Heart right ventricle (tissue), 16 donors: ENCODE measurements at regions not wholly inside any gene's neighbourhood (a gene's known extent, or its start where the extent isn't known, plus 50 kb on each side); places are given as distances from the start of the nearest gene placed in this dataset.
"Not testable (repeated sequence)": the region's sequence is repeated elsewhere in the genome, so short reads cannot be mapped to it uniquely, and the experiment has no call there.

Source experiments
- ATAC-seq, 8 donors: fragments of 200-7000 bp; cut with Tn5 transposase; one replicate each; pipeline ENCODE4 v1.9.1; 2020; ENCODE audit warnings: mild to moderate bottlenecking in 8 of 8, moderate library complexity in 8 of 8, moderate number of reproducible peaks in 1 of 8
- DNase-seq, 2 donors: peaks; one replicate each; pipeline ENCODE4 v3.0.0-alpha.2; 2020
- H3K27ac ChIP-seq, 10 donors: fragments of 200-600 bp; sonication (generic) in 2 of 10; one replicate each; pipeline versions ENCODE4 v1.5.0 to v1.8.0; 2020 to 2022; ENCODE audit warnings: mild to moderate bottlenecking in 3 of 10
- H3K27me3 ChIP-seq, 7 donors: fragments of 200-600 bp; one replicate each; pipeline ENCODE4 v1.8.0; 2021 to 2022; ENCODE audit warnings: mild to moderate bottlenecking in 2 of 7
- H3K36me3 ChIP-seq, 9 donors: fragments of 200-600 bp; sonication (generic) in 1 of 9; one replicate each; pipeline versions ENCODE4 v1.5.0 to v1.8.0; 2020 to 2022; ENCODE audit warnings: mild to moderate bottlenecking in 2 of 9
- H3K4me1 ChIP-seq, 9 donors: fragments of 200-600 bp; sonication (generic) in 1 of 9; one replicate each; pipeline versions ENCODE4 v1.5.0 to v1.8.0; 2020 to 2022; ENCODE audit warnings: mild to moderate bottlenecking in 4 of 9
- H3K4me3 ChIP-seq, 10 donors: fragments of 200-600 bp; sonication (generic) in 2 of 10; one replicate each; pipeline versions ENCODE4 v1.5.0 to v1.8.0; 2020 to 2022; ENCODE audit warnings: mild to moderate bottlenecking in 7 of 10, moderate library complexity in 2 of 10
- H3K9me3 ChIP-seq, 11 donors: fragments of 200-600 bp in 10 of 11; sonication (generic) in 2 of 11; one replicate each; pipeline versions ENCODE4 v1.5.0 to v1.8.0; 2013 to 2022; ENCODE audit warnings: mild to moderate bottlenecking in 2 of 11, control low read depth in 1 of 11, moderate library complexity in 1 of 11
- WGBS, 2 donors: extraction: QIAGEN DNeasy Blood & Tissue Kit; methylation state at CpG; one replicate each; pipeline ENCODE4 v1.1.7; 2013; ENCODE audit warnings: inconsistent platforms in 1 of 2; 5-methylcytosine and 5-hydroxymethylcytosine counted together
- intact Hi-C, 10 donors: fragments of 100-400 bp; cut with DNase I; formaldehyde crosslinking; loops; one replicate each; pipeline versions ENCODE4 v1.11.1 to v1.14.2; 2022
- TF ChIP-seq, protein P1 (sequence below), 9 donors: fragments of 200-600 bp; sonication (generic) in 2 of 9; IDR thresholded peaks; one replicate each; pipeline versions ENCODE4 v1.5.0 to v1.8.0; 2021 to 2022; ENCODE audit warnings: antibody characterized with exemption in 9 of 9, mild to moderate bottlenecking in 5 of 9, moderate library complexity in 1 of 9
- donor health status: Arrhythmogenic right ventricular cardiomyopathy.
- donor health status: ischemic (EF 13 %, LVEDD 7.1; RV severe dilation, severe dysfunction).
- donor health status: healthy with polysubstance abuse.
- donor health status: DM: no; HTN: yes; CAD: no.
- donor health status: DM: no; HTN: no; CAD: no.
- donor health status: ischemic (EF 25% LVEDD 6.9; RV normal size, moderate dysfunction).
- donor health status: ischemic (EF 25% LVEDD 5.7; RV mildly dilated, moderate dysfunction).
- donor health status: healthy.
- donor health status: DM: yes; HTN: yes; CAD: no.
- donor health status: Ischemic cardiomyopathy.
- donor health status: ischemic (EF 35%, LVEDD 5.7; RV mildly dilated, moderate dysfunction).
- donor health status: nonischemic (EF 11% LVEDD 7.7; RV severe dilation, severe dysfunction).
- donor health status: DM: yes; HTN: yes; CAD: no.
- donor health status: PGD.
- donor health status: ischemic (EF 29% LVEDD 5.4; RV normal size, mild dysfunction).
- donor health status: nonischemic (EF 23%, LVEDD 6.1; RV moderate dilation, normal function).

DNA sequence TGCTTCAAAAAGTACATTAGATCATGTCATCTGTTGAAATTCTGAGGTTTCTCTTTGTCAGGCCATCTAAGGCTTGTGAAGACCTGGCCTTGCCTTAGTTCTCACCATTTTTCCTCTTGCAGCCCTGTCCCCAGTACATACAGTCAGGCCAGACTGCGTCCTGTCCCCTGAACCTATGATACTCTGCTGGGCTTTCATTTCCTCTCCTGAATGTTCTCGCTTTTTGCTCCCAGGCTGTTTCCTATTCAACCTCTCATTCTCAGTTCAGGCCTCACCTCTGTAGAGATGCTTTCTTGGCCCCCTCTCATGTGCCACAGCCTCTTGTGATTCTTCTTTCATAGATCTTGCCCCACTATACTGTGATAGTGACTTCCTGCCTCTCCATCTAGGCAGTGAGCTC is 648.8 kb upstream of the KCNMB2 start:
- 96% methylated on average over 2 of the region's 2 CpGs for WGBS, 2 donors
- DNase-seq = no peak
- intact Hi-C loops = no loop called here

DNA sequence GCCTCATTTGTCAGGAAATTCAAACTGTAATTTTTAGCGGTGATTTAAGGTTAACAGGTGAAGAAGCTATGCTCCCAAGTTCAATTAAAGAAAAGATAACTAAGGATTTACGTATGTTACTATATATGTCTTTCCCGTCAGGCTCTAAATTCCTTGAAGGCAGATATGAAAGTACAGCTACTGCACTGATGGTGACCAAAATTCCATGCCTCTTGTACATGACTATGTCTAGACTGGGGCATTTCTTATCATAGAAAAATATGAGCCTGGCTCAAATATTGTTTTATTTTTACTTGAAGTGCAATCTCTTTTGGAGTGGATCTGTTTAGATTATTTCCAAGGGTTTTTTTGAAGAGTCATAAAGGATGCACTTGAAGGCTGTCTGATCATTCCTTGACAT is 647.1 kb upstream of the KCNMB2 start:
- TF ChIP-seq, protein P1, sequence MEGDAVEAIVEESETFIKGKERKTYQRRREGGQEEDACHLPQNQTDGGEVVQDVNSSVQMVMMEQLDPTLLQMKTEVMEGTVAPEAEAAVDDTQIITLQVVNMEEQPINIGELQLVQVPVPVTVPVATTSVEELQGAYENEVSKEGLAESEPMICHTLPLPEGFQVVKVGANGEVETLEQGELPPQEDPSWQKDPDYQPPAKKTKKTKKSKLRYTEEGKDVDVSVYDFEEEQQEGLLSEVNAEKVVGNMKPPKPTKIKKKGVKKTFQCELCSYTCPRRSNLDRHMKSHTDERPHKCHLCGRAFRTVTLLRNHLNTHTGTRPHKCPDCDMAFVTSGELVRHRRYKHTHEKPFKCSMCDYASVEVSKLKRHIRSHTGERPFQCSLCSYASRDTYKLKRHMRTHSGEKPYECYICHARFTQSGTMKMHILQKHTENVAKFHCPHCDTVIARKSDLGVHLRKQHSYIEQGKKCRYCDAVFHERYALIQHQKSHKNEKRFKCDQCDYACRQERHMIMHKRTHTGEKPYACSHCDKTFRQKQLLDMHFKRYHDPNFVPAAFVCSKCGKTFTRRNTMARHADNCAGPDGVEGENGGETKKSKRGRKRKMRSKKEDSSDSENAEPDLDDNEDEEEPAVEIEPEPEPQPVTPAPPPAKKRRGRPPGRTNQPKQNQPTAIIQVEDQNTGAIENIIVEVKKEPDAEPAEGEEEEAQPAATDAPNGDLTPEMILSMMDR (IDR thresholded peaks at IDR 0.05) = no peak
- DNase-seq (no peak), ATAC-seq (peak in 2 of 8 donors; percentile 47 to 83)
- intact Hi-C loops = no loop called here
- H3K27ac ChIP-seq = no peak overlapping the region
- H3K9me3 ChIP-seq = no peaks in the 10 kb centered on the region
- peaks cover 0 to 15% (median 0%) of the 10 kb centered on the region in 9 donors for H3K4me1 ChIP-seq
- H3K36me3 ChIP-seq = no peaks in the 10 kb centered on the region
- whole genome bisulfite sequencing, 2 donors = 47 to 56% methylated on average over 3 of the region's 3 CpGs
- H3K4me3 ChIP-seq = no peak overlapping the region
- no peaks in the 10 kb centered on the region for H3K27me3 ChIP-seq

More for the DNA sequence above, 648.8 kb upstream of the KCNMB2 start:
- TF ChIP-seq, protein P1 (IDR thresholded peaks at IDR 0.05) = no peak
- H3K27me3 ChIP-seq = no peaks in the 10 kb centered on the region
- no peak for ATAC-seq
- H3K9me3 ChIP-seq = no peaks in the 10 kb centered on the region
- no peak overlapping the region for H3K4me3 ChIP-seq
- no peak overlapping the region for H3K27ac ChIP-seq
- no peaks in the 10 kb centered on the region for H3K36me3 ChIP-seq
- peaks cover 0 to 10% (median 0%) of the 10 kb centered on the region in 9 donors for H3K4me1 ChIP-seq

DNA sequence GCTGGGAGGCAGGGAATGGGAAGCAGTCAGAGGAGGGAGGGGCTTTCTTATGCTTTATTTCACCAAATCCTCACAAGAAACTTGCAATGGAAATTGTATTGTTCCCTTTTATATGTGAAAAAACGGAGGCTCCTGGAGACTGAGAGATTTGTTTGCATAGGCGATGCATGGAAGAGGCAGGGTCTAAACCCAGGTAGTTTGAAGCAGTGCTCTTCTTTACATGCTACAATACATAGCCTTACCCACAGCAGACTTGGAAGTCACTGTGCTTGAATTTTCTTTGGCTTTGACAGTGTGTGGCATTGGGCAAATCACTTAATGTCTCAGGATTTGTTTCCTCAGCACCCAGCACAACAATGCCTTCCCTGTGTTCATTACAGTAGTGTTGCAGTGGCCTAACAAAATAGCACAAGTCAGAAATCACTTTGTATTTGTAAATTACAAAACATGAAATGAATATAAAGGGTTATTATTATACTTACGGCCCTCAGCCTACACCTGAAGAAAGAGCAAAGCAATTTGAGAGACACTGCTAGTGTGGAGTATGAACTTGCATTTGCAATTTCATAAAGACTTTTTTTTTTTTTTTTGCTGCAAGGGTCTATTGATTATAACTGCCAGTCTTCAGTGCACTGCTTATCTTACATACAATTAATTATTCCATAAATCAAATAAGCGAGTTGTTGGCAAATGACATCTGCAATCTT is 646.4 kb upstream of the KCNMB2 start:
- intact Hi-C loops = no loop called here
- no peak overlapping the region for H3K27ac ChIP-seq

DNA sequence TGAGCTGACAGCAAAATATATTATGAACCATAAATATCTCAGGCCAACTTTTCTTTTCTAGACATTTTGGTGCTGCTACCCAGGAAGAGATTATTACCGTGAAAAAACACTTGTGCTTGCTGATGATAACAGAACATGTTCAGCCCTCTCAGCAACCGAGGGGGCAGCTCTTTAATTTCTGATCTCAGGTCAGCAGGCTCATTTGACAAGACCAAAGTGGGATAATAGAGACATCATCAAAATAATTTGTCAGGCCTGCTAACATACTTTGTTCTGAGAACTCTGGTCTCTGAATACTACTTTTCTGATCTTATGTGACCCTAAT is 645.9 kb upstream of the KCNMB2 start:
- Histone ChIP-seq H3K27ac (no peak overlapping the region), H3K4me3 (no peak overlapping the region)
- intact Hi-C loops = no loop called here

More for the DNA sequence above, 646.4 kb upstream of the KCNMB2 start:
- H3K9me3 ChIP-seq = no peaks in the 10 kb centered on the region
- H3K4me1 ChIP-seq = peaks cover 0 to 15% (median under 1%) of the 10 kb centered on the region in 9 donors
- H3K27me3 ChIP-seq = no peaks in the 10 kb centered on the region
- no peaks in the 10 kb centered on the region for H3K36me3 ChIP-seq
- 95 to 97% methylated on average over 4 of the region's 4 CpGs for WGBS, 2 donors
- H3K4me3 ChIP-seq = no peak overlapping the region
- no peak for DNase-seq
- peak in 1 of 8 donors; percentile 26 for ATAC-seq
- TF ChIP-seq, protein P1 (IDR thresholded peaks at IDR 0.05) = no peak

DNA sequence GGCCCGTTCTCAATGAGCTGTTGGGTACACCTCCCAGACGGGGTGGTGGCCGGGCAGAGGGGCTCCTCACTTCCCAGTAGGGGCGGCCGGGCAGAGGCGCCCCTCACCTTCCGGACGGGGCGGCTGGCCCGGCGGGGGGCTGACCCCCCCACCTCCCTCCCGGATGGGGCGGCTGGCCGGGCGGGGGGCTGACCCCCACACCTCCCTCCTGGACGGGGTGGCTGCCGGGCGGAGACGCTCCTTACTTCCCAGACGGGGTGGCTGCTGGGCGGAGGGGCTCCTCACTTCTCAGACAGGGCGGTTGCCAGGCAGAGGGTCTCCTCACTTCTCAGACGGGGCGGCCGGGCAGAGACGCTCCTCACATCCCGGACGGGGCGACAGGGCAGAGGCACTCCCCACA is 644.7 kb upstream of the KCNMB2 start:
- ATAC-seq, DNase-seq, H3K9me3 ChIP-seq, H3K27me3 ChIP-seq, H3K36me3 ChIP-seq, intact Hi-C loops, H3K27ac ChIP-seq, H3K4me3 ChIP-seq: not testable (repeated sequence)
- peaks cover 0 to 17% (median 3%) of the 10 kb centered on the region in 9 donors for H3K4me1 ChIP-seq
- 97% methylated on average over 13 to 21 of the region's 29 CpGs for WGBS, 2 donors

More for the DNA sequence above, 645.9 kb upstream of the KCNMB2 start:
- DNase-seq (no peak), ATAC-seq (no peak)
- TF ChIP-seq, protein P1 (IDR thresholded peaks at IDR 0.05) = no peak
- 44 to 56% methylated on average over 2 of the region's 2 CpGs for WGBS, 2 donors
- Histone ChIP-seq H3K9me3 (no peaks in the 10 kb centered on the region), H3K36me3 (no peaks in the 10 kb centered on the region), H3K27me3 (no peaks in the 10 kb centered on the region), H3K4me1 (peaks cover 0 to 17% (median 3%) of the 10 kb centered on the region in 9 donors)
